ENCODE measurements at regions not wholly inside any gene's neighbourhood (a gene's known extent, or its start where the extent isn't known, plus 50 kb on each side); places are given as distances from the start of the nearest gene placed in this dataset.
"Not testable (repeated sequence)": the region's sequence is repeated elsewhere in the genome, so short reads cannot be mapped to it uniquely, and the experiment has no call there.

GRCh38 chr2:194915485-194915884 lies 741.5 kb upstream of the SLC39A10 start:
- DNase-seq = no peak

GRCh38 chr2:194907569-194907968 lies 749.5 kb upstream of the SLC39A10 start:
- DNase-seq = no peak

GRCh38 chr2:194896871-194897270 lies 760.2 kb upstream of the SLC39A10 start:
- DNase-seq = no peak

- DNase-seq = no peak
Measured at GRCh38 chr2:194883711-194884110, 773.3 kb upstream of the SLC39A10 start.

GRCh38 chr2:194870974-194871535 lies 786.0 kb upstream of the SLC39A10 start:
- no peak for DNase-seq

- peak; percentile 32 for DNase-seq
Measured at GRCh38 chr2:194867328-194867727, 789.7 kb upstream of the SLC39A10 start.

- DNase-seq = no peak
Measured at GRCh38 chr2:194854941-194855340, 802.1 kb upstream of the SLC39A10 start.

GRCh38 chr2:194842871-194843270 lies 814.2 kb upstream of the SLC39A10 start:
- no peak for DNase-seq

GRCh38 chr2:194834371-194834770 lies 822.7 kb upstream of the SLC39A10 start:
- not testable (repeated sequence) for DNase-seq

- no peak for DNase-seq
Measured at GRCh38 chr2:194826241-194826640, 830.8 kb upstream of the SLC39A10 start.

- no peak for DNase-seq
Measured at GRCh38 chr2:194824450-194824849, 832.6 kb upstream of the SLC39A10 start.

- no peak for DNase-seq
Measured at GRCh38 chr2:194822657-194823056, 834.4 kb upstream of the SLC39A10 start.

- DNase-seq = no peak
Measured at GRCh38 chr2:194822097-194822496, 834.9 kb upstream of the SLC39A10 start.

- no peak for DNase-seq
Measured at GRCh38 chr2:194819367-194819766, 837.7 kb upstream of the SLC39A10 start.

GRCh38 chr2:194815475-194815874 lies 841.6 kb upstream of the SLC39A10 start:
- no peak for DNase-seq

- no peak for DNase-seq
Measured at GRCh38 chr2:194802589-194802988, 854.4 kb upstream of the SLC39A10 start.

GRCh38 chr2:194787071-194787470 lies 870.0 kb upstream of the SLC39A10 start:
- not testable (repeated sequence) for DNase-seq

- not testable (repeated sequence) for DNase-seq
Measured at GRCh38 chr2:194771394-194771793, 885.6 kb upstream of the SLC39A10 start.

GRCh38 chr2:194769030-194769429 lies 888.0 kb upstream of the SLC39A10 start:
- no peak for DNase-seq

GRCh38 chr2:194765723-194766122 lies 891.3 kb upstream of the SLC39A10 start:
- DNase-seq = no peak

GRCh38 chr2:194750926-194751325 lies 906.1 kb upstream of the SLC39A10 start:
- DNase-seq = no peak

- DNase-seq = no peak
Measured at GRCh38 chr2:194745557-194746146, 911.4 kb upstream of the SLC39A10 start.

- no peak for DNase-seq
Measured at GRCh38 chr2:194742706-194743105, 914.3 kb upstream of the SLC39A10 start.

- DNase-seq = no peak
Measured at GRCh38 chr2:194739217-194739616, 917.8 kb upstream of the SLC39A10 start.
